Stimulated activated CD8-positive, alpha-beta memory T cell treated with anti-CD3 and anti-CD28 coated beads, Interleukin-12 subunit alpha, Interleukin-12 subunit beta, amount 100 ng/mL, for 24 hours (primary cell): ENCODE measurements at regions not wholly inside any gene's neighbourhood (a gene's known extent, or its start where the extent isn't known, plus 50 kb on each side); places are given as distances from the start of the nearest gene placed in this dataset.
"Not testable (repeated sequence)": the region's sequence is repeated elsewhere in the genome, so short reads cannot be mapped to it uniquely, and the experiment has no call there.

Source experiments
- DNase-seq: peaks from one replicate; pipeline ENCODE4 v3.0.0-alpha.2; 2020; ENCODE audit errors: extremely low read depth

GRCh38 chr5:96320797-96321196 lies 112.3 kb downstream of the PCSK1 start:
- DNase-seq = no peak

- not testable (repeated sequence) for DNase-seq
Observed at GRCh38 chr5:96319981-96320739, 112.9 kb downstream of the PCSK1 start.

- DNase-seq = no peak
Observed at GRCh38 chr5:96318569-96319110, 114.4 kb downstream of the PCSK1 start.

GRCh38 chr5:96317945-96318344 lies 115.1 kb downstream of the PCSK1 start:
- no peak for DNase-seq

DNA sequence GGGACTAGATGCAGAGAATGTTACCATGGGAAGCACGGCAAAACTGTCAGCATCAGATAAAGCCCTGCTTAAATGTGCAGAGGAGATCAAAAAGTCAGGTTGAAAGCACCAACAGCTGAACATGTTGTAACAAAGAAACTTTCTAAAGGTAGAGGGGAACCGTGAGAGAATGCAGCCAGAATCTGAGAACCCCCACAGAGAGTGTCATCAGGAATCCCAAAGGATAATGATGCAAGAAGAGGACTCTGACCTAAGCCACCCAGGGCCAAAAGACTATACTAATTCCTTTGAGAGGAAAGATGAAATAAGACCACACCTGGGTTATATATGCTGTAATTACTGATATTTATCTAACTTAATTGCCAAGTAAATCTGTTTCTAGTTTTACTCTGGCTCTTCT lies 116.6 kb downstream of the PCSK1 start:
- no peak for DNase-seq

- no peak for DNase-seq
Observed at GRCh38 chr5:96316017-96316416, 117.0 kb downstream of the PCSK1 start.

DNA sequence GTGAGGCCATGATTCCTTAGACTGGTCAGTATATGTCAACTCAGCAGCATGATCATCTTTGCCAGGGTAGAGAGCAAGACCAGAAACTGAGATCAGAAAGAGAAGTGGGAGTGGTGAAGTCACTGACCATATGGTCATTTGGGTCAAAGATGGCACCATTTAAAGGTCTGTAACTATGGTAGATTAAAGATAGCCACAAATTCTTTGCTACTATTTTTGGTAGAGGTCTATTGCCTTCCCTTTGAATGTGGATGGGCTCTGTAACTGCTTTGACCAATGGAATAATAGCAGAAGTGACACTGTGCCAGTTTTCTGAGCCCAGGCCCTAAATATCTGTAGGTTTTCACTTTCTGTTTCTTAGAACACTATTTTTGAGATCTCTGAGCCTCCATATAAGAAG lies 117.6 kb downstream of the PCSK1 start:
- no peak for DNase-seq

GRCh38 chr5:96312383-96312782 lies 120.7 kb downstream of the PCSK1 start:
- no peak for DNase-seq

GRCh38 chr5:96307047-96307446 lies 126.0 kb downstream of the PCSK1 start:
- not testable (repeated sequence) for DNase-seq

DNA sequence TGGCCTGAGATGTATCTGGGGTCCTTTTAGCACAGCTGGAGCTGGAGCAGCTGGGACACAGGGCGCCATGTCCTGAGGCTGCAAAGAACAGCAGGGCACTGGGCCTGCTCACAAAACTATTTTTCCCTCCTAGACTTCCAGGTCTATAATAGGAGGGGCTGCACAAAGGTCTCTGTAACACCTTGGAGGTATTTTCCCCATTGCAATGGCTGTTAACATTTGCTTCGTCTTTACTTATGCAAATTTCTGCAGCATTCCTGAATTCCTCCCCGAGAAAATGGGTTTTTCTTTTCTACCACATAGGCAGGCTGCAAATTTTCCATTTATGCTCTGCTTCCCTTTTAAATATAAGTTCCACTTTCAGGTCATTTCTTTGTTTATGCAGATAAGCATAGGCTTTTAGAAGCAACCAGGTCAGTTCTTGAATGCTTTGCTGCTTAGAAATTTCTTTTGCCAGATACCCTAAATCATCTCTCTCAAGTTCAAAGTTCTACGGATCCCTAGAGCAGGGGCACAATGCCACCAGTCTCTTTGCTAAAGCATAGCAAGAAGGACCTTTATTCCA lies 130.8 kb downstream of the PCSK1 start:
- no peak for DNase-seq

DNA sequence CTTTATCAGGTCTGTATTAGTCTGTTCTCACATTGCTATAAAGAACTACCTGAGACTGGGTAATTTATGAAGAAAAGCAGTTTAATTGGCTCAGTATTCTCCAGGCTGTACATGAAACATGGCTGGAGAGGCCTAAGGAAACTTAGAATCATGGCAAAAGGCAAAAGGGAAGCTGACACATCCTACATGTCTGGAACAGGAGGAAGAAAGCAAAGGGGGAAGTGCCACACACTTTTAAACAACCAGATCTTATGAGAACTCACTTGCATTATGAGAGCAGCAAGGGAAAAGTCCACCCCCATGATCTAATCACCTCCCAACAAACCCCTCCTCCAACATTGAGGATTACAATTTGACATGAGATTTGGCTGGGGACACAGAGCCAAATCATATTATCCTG lies 132.1 kb downstream of the PCSK1 start:
- no peak for DNase-seq

GRCh38 chr5:96297867-96298266 lies 135.2 kb downstream of the PCSK1 start:
- DNase-seq = no peak

GRCh38 chr5:96297290-96297689 lies 135.8 kb downstream of the PCSK1 start:
- DNase-seq = no peak

DNA sequence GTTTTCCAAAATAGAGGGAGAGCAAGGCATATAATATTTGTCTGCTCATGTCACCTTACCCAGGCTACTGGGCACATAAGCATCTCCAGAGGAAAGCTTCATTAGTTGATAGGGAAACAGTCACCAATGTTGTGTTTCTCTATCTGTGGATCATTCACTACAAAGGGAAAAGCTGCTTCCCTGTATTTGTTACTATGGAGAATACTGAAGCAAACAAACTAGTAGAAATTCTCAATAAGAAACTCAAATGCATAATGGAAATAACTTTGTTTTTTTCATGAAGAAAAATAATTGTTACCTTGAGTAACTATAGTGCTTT lies 138.2 kb downstream of the PCSK1 start:
- DNase-seq = no peak

DNA sequence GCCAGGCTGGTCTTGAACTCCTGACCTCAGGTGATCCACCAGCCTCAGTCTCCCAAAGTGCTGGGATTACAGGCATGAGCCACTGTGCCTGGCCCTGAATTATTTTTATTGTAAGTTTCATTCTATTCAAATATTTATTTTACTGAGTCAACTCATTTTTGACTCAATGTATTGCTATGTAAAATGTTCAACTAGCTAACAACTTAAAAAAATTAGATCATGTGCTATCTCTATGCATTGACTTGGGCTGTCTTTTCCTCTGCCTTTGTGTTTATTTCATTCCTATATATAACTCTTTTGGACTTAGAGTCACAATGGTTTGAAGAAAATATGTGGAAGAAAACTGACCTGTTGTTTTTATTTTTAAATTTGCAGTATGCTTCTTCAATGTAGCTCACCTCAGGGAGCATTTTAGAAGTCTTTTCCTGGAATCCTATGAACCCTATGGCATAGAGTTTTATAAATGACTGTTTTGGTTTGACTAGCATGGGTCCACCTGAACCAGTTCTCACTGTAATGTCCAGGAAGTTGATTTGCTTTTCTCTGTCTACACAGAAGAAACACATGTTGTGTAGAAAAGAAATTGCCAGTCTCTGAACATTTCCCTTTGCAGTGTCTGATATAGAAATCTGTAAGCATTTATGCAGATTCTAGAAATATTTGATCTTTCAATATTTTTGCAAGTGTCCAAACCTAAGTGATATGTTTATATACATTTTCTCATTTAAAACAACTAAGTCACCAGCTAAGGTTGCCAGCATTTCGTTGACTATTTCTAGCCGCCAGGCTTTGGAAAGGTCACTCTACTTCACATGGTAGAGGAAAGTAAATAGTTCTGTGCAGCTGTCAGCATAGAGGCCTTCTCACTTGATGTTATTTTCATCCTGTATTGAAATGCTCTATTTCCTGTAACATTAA lies 138.8 kb downstream of the PCSK1 start:
- DNase-seq = no peak

GRCh38 chr5:96292582-96293247 lies 140.3 kb downstream of the PCSK1 start:
- no peak for DNase-seq

DNA sequence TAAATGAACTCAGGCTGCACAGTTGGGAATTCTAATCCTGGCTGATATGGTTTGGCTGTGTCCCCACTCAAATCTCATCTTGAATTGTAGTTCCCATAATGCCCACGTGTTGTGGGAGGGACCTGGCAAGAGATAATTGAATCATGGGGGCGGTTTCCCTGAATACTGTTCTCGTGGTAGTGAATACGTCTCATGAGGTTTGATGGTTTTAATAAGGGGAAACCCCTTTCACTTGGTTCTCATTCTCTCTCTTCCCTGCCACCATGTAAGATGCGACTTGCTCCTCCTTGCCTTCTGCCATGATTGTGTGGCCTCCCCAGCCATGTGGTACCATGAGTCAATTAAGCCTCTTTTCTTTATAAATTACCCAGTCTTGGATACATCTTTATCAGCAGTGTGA lies 143.8 kb downstream of the PCSK1 start:
- DNase-seq = not testable (repeated sequence)

- no peak for DNase-seq
Observed at GRCh38 chr5:96288845-96289185, 144.2 kb downstream of the PCSK1 start.

DNA sequence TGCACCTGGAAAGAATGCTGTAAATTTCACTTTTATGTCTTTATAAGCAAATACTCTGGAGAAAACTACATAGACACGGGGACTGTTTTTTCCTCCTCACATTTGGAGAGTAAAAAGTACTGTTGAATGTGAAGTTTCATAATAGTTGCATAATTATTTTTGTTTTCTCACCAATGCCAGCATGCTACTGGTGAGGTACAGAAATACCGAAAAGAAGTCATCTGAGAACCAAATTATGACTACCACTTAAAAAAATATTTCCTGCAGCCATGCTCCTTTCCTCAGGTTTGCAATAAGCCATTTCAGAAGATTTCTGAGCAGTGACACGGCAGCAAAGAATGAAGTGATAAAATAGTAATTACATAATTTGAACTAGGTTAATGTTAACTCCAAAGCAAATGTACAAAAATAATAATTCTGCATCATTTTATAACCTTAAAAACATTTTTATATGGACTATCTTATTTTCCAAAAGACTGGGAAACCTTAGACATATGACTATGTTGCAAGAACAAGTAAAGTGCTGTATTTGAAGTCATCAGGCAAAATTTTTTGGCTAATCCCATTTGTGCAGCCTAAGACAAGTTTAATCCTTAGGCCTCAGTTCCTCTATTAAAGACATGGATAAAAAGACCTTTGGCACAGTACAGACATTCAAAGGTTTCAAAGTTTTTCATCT lies 144.7 kb downstream of the PCSK1 start:
- no peak for DNase-seq

DNA sequence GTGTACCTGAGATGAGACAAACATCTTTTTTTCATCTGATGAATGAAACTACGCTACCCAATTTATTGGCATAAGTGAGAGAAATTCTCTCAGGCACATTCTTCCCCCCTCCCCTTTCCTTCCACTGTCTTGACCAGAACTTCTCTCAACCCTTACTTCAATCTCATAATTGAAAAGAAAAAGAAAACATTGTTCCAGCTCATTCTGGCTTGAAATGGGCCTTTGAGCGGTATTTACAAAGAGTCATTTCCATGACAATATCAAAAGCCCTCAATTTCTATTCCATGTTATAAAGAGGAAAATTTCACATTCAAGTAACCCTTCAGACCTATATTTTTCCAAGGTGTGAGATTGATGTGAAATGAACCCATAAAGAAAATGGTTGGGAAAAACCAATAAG lies 145.9 kb downstream of the PCSK1 start:
- DNase-seq = no peak

GRCh38 chr5:96285823-96286222 lies 147.2 kb downstream of the PCSK1 start:
- DNase-seq = no peak
